Activated gamma-delta T cell treated with Interleukin-2 at 50 U/mL for 16 hours (primary cell): ENCODE measurements at regions not wholly inside any gene's neighbourhood (a gene's known extent, or its start where the extent isn't known, plus 50 kb on each side); places are given as distances from the start of the nearest gene placed in this dataset.

Experiments used
- DNase-seq: peaks from one replicate; pipeline ENCODE4 v3.0.0-alpha.2; 2020

DNA sequence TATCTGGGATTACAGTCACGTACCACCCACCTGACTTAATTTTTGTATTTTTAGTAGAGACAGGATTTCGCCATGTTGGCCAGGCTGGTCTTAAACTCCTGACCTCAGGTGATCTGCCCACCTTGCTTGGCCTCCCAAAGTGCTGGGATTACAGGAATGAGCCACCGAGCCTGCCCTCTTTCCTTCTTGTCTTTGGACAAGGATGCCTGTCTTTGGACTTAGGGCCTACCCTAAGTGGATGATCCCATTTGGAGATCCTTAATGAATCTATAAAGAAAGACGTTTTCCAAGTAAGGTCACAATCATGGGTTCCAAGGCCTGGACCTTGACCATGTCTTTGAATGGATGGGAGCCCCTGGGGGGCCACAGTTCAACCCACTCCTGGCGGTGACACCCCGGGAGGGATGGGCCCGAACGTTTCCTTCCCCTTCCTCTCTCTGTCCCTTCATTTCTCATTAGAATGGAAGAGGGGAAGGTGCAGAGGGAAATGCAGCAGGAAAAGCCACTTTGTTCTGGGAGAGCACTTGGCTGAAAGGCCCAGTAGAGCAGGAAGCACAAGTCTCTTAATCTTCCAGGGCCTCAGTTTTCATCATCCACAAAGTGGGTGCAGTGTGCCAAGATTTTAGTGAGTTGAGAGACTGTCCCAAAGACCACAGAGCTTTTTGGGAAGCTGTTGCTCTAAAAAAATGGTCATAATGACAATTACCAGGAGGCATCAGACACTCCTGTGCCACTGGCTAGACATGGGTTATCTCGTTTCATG, 353.3 kb downstream of the SEC14L1 start:
- no peak for DNase-seq

GRCh38 chr17:77494664-77495435, 354.1 kb downstream of the SEC14L1 start:
- DNase-seq: peak; percentile 74

DNA sequence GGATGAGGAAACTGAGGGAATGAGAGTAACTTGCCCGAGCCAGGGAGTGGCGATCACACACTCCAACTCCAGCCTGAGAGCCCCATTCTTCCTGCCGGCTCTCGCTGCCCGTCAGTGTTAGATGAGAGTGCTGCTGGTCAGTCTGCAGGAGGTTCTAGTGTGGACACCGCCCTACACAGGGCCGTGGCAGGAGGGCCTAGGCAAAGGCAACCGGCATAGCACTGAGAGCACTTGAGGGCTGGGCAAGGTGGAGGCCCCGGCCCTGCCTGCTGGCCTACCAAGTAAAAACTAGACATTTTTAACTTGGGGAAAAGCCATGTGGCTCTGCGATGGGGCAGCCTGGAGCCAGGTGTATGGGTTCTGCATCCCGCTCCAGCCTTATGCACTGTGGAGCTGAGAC, 354.8 kb downstream of the SEC14L1 start:
- DNase-seq: no peak

- DNase-seq: no peak
Observed at GRCh38 chr17:77496401-77496801, 355.6 kb downstream of the SEC14L1 start.

DNA sequence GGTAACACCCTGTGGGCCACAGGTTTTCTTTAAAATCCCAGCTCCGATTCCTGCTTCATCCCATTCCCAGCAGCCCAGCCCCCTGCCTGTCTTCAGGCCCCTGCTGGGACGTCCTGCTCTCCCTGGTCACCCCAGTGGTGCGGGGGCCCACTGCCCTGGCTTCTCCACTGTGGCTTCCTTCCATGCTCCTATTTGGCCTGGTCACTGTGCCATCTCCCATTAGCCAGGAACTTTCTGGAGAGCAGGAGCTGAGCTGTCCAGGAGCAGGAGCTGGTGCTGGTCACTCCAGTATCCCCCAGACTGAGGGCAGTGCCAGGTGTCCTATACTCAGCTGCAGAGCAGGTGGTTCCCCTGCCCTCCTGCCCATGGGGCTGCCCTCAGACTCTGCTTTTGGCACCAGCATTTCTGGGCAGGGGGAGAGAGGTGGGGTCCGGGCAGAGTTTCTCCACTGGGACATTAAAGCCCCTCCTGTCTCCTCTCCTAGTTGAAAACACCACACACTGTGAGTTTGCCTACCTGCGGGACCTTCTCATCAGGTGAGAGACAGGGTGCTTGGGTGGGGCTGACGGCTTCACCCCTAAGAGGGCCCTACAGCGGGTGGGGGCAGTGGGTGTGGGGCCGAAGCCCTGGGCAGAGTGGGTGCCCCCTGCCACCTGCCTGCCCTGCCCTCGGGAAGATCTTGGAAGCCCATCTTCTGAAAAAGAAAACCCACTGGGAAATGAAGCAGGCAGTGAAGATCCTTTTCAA, 356.2 kb downstream of the SEC14L1 start:
- no peak for DNase-seq

GRCh38 chr17:77497578-77497934, 356.8 kb downstream of the SEC14L1 start:
- DNase-seq: no peak

DNA sequence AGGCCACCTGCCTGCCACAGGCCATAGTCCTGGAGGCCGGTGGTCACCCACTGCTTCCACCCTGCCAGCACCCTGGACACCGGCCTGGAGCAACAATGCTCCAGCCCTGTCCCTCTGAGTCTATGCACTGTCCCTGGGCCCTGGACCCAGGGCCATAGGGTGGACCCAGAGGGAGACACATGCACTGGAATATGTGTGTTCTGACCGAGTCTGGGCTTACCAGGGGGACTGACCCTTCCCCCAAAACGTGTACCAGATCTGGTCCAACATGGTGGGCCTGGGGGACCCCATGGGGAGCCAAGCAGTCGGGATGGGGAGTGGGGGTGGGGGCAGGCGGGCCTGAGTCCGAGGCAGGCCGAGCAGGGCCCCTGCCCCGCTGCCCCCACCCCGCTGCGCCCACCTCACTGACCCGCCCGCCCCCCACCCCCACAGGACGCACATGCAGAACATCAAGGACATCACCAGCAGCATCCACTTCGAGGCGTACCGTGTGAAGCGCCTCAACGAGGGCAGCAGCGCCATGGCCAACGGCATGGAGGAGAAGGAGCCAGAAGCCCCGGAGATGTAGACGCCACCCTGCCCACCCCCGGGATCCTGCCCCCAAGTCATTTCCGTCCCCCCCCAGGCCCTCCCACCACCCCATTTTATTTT, 357.4 kb downstream of the SEC14L1 start:
- DNase-seq: no peak

GRCh38 chr17:77498791-77499698, 358.3 kb downstream of the SEC14L1 start:
- no peak for DNase-seq

- DNase-seq: no peak
Observed at GRCh38 chr17:77499699-77500435, 359.1 kb downstream of the SEC14L1 start.

- peak; percentile 40 for DNase-seq
Observed at GRCh38 chr17:77501101-77501566, 360.4 kb downstream of the SEC14L1 start.

GRCh38 chr17:77501751-77502625, 361.2 kb downstream of the SEC14L1 start:
- DNase-seq: no peak

DNA sequence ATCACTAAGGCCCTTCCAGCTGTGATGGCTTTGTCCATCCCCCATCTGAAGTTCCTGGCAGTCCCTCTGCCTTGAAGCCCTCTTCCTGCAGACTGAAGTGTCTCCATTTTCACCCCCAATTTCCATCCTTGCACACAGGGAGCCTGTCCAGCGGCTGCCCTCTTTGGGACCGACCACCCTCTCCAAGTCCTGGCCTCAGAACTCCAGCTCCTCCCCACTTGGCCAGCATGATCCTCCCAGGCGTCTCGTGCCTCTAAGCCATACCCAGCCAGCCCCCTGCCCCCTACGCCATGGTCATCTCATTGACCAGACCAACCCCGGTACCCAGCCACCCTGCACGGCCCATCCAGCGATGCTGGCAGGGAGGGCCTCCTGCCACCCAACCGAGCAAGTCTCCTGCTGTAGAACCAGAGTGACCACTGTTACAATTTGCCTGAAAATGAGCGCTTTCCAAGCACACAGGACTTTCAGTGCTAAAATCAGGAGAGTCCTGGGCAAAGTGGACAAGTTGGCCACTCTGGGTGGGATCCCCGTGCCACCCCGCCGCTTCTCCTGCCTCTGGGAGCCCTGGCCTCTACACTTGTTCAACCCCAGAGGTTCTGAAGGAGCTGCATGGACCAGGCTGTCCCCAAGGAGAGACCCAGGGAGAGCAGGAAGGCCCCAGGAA, 362.0 kb downstream of the SEC14L1 start:
- DNase-seq: no peak

GRCh38 chr17:77503293-77503655, 362.5 kb downstream of the SEC14L1 start:
- no peak for DNase-seq

GRCh38 chr17:77503916-77504651, 363.3 kb downstream of the SEC14L1 start:
- DNase-seq: no peak

DNA sequence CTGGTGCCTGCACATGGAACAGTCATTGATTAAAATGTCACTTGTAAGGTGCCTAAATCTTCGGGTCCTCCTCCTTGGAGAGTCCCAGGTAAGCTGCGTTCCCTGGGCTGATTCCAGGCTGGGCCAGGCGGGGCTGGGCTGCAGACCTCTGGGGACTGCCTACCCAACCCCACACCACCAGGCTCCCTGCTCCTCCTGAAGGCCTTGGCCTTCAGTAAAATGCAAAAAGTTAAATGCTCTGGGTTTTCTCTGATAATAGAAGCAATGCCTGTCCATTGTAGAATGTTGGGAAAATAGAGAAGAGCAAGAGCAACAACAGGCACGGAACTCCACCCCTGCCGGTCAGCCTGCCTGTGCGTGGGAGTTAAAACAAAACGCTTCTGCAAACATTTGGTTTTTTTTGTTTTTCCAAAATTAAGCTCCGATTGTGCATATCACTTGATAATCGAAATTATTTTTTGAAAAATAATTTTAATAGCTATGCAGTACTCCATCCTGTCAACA, 363.9 kb downstream of the SEC14L1 start:
- no peak for DNase-seq

GRCh38 chr17:77505181-77505639, 364.4 kb downstream of the SEC14L1 start:
- no peak for DNase-seq

- DNase-seq: no peak
Observed at GRCh38 chr17:77506371-77506991, 365.7 kb downstream of the SEC14L1 start.
